ENCODE measurements at regions not wholly inside any gene's neighbourhood (a gene's known extent, or its start where the extent isn't known, plus 50 kb on each side); places are given as distances from the start of the nearest gene placed in this dataset.

DNA sequence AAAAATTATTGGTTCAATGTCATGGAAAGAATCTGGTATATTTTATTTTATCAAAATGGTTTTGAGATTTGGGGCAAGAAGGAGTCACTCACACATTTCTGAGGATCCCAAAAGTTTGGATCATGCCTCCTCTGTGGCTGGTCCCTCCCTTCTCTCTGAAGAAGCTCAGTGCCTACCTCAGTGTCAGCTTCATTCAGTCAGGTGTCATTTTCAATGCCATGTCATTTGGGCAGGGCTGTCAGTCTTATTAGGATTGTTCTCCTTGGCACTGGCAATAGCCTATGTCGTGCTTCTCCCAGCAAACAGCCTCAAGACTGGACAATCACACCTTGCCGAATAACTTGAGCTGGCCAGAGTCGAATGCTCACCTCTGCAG lies 264.5 kb upstream of the CAMK1G start:
- DNase-seq, result no peak

GRCh38 chr1:209319549-209319948 lies 264.0 kb upstream of the CAMK1G start:
- no peak for DNase-seq

- DNase-seq, result no peak
These were observed 259.8 kb upstream of the CAMK1G start for GRCh38 chr1:209323743-209324142.

DNA sequence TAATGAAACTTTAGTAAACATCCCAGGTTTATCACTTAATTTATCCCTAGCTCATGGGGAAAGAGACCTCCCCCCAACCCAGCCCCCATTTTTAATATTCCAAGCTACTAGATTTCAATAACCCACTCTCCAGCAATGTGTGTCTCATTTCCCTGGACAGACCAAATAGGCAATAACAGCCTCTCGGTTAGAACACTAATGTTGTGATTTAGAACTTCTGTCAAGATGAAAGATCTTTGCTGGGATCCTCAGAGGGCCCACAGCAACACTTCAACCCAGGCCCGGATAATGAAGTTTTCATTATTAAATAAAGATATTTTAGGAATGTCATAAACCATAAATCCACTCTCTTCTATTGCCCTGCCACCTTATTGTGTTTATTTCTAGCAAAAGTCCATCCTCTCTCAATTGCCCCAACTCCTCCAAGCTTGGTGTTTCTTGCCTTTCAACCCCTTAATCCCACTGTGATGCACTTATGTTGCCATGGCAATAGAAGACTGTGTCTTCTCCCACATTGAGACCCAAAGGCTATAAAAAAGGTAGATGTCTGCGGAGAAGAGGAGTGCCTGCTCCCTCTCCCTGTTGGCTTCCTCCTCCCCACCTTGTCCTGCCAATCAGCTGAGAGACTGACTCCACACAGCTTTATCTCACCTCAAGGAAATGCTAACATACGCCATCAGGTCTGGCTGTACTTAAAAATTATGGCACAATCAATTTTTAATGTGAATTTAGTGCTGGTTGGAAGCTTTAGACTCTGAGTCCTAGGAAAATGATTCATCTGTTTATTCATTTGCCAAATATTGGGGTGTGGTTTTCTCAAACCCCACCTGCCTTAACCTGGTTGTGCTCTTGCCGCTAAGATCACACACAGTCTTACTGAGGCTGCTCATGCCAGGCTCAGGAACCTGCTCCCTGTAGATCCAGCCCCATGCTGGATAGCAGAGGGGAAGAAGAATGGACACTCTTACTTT lies 258.3 kb upstream of the CAMK1G start:
- DNase-seq, result no peak

DNA sequence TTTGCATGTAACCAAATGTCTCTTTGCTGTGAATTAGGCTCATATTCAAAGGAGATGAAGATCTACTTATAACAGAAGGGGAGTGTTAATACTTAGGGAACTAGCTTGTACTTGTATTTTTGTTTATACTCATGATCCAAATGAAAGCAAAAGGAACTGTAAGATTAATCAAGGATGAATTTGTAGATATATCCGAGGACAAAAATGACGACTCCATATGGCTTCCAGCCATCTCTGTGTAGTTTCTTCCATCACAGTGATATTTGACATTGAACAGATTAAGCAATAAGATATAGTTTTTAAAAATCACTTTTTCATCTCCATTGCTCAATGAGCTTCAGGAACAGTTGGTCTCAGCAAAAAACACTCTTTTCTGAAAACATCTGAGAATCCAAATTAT lies 257.4 kb upstream of the CAMK1G start:
- no peak for DNase-seq

DNA sequence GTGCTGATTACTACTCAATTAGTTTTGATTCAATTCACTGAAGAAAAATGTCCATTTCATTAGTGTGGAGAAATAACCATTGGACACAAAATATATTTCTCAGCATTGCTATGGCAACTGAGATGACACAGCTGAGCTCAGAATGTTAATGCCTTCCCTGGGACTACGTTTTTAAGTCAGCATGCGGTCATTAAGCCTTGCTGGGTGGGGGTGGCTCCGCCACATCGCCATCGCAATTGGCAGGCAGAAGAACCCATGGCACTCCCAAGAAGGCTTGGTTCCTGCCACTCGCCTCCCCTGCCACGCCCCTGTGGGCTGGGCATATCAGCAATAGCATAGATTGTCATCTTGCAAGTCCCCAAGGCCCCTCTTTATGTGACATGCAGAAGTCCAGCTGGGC lies 256.7 kb upstream of the CAMK1G start:
- no peak for DNase-seq

DNA sequence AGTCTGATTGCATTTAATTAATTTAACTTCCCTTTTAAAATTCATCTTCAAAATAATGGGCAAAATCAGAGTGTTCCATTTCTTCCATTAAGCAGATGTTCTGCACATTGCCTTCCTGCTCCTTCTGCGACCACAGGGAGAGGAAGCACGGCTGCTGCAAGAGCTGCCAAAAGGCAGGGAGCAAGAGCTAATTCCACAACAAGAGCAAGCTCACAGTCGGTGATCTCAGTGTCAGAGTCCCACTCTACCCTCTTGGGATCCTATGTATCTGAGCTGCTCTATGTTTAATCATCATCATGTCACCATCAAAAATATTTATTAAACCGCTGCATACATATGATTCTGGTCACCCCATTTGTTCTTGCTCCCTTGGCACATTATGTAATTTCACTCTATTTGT lies 255.3 kb upstream of the CAMK1G start:
- no peak for DNase-seq

GRCh38 chr1:209335178-209335577 lies 248.3 kb upstream of the CAMK1G start:
- peak; percentile 24 for DNase-seq

DNA sequence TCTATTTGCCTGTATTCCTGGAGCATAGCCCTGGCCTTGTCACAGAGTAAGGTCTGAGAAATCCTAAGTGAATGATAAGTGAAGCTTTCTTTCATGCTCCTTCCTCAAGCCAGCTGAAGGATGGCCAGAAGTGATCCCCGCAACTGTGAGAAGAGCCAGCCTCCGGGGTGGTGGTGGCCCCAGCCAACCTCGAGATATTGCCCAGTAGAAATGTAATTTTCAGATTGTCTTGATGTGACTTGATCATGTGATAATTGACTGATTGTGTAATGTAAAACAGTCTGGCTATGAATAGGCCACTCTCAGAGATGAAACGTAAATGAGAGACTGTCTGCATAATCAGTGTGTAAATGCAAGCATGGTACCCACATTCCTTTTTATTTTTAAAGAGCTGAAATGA lies 242.4 kb upstream of the CAMK1G start:
- DNase-seq, result no peak

GRCh38 chr1:209341673-209342420 lies 241.7 kb upstream of the CAMK1G start:
- no peak for DNase-seq

DNA sequence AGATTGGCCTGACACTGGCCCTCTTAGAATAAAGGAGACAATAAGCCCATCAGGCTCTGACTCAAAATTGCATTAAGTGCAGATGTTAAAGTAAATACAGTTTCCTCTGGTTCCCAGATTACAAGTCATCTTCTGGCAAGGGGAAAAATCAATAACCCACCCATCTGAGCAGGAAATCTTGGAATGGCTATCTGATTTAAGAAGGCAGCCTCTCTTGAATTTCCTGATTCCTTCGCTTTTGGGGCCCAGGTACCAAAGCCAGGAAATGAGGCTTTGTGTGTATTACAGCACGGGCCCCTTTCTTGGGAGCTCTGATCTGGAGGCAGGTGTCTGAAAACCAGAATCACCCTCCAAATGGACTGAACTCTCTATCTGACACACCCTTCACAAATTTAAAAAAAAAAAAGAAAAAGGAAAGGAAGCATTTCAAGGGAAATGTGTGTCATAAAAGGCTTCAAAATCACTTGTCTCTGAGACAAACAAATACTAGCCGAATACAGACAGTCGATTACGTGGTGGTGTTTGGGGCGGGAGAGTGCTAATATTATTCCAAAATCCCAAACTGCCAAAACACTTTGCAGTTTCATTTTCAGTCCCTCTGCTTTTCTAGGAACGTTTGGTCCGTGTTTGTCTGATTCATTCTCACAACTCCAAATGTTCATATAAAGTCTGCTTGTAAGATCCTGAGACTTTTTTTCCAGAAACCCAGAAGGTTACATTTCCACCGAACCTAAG lies 240.9 kb upstream of the CAMK1G start:
- no peak for DNase-seq

- DNase-seq, result no peak
These were observed 240.0 kb upstream of the CAMK1G start for GRCh38 chr1:209343511-209343910.

GRCh38 chr1:209344156-209344555 lies 239.4 kb upstream of the CAMK1G start:
- no peak for DNase-seq

GRCh38 chr1:209349363-209350308 lies 233.9 kb upstream of the CAMK1G start:
- DNase-seq, result no peak

DNA sequence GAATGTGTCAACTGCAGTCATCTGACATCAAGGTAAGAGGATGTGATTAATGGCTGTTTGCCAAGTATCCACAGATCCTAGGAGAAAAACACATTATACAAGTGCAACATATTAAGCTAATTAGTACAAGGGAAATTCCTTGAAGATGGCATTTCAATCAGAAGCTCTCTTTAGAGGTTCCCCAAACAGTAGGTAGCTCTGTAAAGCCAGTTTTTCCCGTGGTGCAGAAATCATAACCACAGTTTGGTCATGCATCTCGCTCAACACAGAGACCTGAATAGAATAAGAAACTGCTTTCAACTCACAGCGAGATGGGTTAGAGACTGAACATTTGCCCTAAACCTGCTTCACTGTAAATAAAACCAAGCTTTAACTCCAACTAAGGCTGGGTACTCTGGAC lies 230.5 kb upstream of the CAMK1G start:
- no peak for DNase-seq

GRCh38 chr1:209354111-209354839 lies 229.2 kb upstream of the CAMK1G start:
- DNase-seq, result peak; percentile 74

- DNase-seq, result no peak
These were observed 228.7 kb upstream of the CAMK1G start for GRCh38 chr1:209354840-209355165.

- no peak for DNase-seq
These were observed 228.1 kb upstream of the CAMK1G start for GRCh38 chr1:209355415-209355814.

DNA sequence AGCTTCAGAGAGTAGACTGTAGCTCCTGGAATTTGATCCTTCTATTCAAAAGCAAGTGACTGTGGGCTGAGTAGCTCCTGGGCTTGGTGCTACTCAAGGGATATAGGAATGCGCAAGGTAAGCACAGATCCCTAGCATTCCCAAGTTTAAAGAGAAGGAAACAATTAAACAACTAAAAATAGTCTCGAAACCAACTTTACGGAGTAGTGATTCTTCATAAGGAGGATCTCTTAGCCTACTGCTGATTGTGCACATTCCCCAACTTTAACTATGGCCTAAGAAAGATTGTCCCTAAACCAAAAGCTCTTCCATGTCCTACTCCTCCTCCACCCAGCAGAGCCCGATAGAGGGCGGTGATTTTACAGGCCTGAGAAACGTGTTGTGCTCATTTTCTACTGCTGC lies 226.5 kb upstream of the CAMK1G start:
- no peak for DNase-seq

- peak; percentile 65 for DNase-seq
These were observed 220.4 kb upstream of the CAMK1G start for GRCh38 chr1:209363112-209363511.

GRCh38 chr1:209364716-209365115 lies 218.8 kb upstream of the CAMK1G start:
- no peak for DNase-seq

Measured in COR-L47 (cell line).